NCI-H82 treated with DMSO at 0.1 percent for 48 hours (cell line): ENCODE measurements at regions not wholly inside any gene's neighbourhood (a gene's known extent, or its start where the extent isn't known, plus 50 kb on each side); places are given as distances from the start of the nearest gene placed in this dataset.
"Not testable (repeated sequence)": the region's sequence is repeated elsewhere in the genome, so short reads cannot be mapped to it uniquely, and the experiment has no call there.

Source experiments
- DNase-seq: peaks from one replicate; lab custom pipeline; 2025; ENCODE audit not compliant: unreplicated experiment; lab: John Stamatoyannopoulos, UW

- no peak for DNase-seq
These were observed 404.8 kb downstream of the EPHA5 start for GRCh38 chr4:65265526-65265925.

GRCh38 chr4:65259296-65259695, 411.0 kb downstream of the EPHA5 start:
- DNase-seq = no peak

GRCh38 chr4:65250916-65251315, 419.4 kb downstream of the EPHA5 start:
- DNase-seq = no peak

GRCh38 chr4:65249111-65249510, 421.2 kb downstream of the EPHA5 start:
- no peak for DNase-seq

- no peak for DNase-seq
These were observed 428.0 kb downstream of the EPHA5 start for GRCh38 chr4:65242156-65242846.

GRCh38 chr4:65241257-65241997, 428.9 kb downstream of the EPHA5 start:
- DNase-seq = no peak

GRCh38 chr4:65234061-65234460, 436.2 kb downstream of the EPHA5 start:
- no peak for DNase-seq

GRCh38 chr4:65227628-65228027, 442.7 kb downstream of the EPHA5 start:
- DNase-seq = no peak

- no peak for DNase-seq
These were observed 446.7 kb downstream of the EPHA5 start for GRCh38 chr4:65223601-65224000.

- DNase-seq = not testable (repeated sequence)
These were observed 447.2 kb downstream of the EPHA5 start for GRCh38 chr4:65223074-65223473.

- DNase-seq = no peak
These were observed 453.1 kb downstream of the EPHA5 start for GRCh38 chr4:65217179-65217578.

GRCh38 chr4:65202853-65203236, 467.4 kb downstream of the EPHA5 start:
- no peak for DNase-seq

GRCh38 chr4:65202165-65202852, 468.0 kb downstream of the EPHA5 start:
- DNase-seq = no peak

- DNase-seq = no peak
These were observed 474.6 kb downstream of the EPHA5 start for GRCh38 chr4:65195666-65196065.

- DNase-seq = no peak
These were observed 475.3 kb downstream of the EPHA5 start for GRCh38 chr4:65195002-65195401.

GRCh38 chr4:65193985-65194384, 476.3 kb downstream of the EPHA5 start:
- no peak for DNase-seq

GRCh38 chr4:65190780-65191179, 479.5 kb downstream of the EPHA5 start:
- no peak for DNase-seq

- no peak for DNase-seq
These were observed 494.7 kb downstream of the EPHA5 start for GRCh38 chr4:65175585-65175984.

- DNase-seq = no peak
These were observed 499.3 kb downstream of the EPHA5 start for GRCh38 chr4:65170768-65171514.

GRCh38 chr4:65167719-65168118, 502.6 kb downstream of the EPHA5 start:
- DNase-seq = no peak

GRCh38 chr4:65152205-65152604, 518.1 kb downstream of the EPHA5 start:
- DNase-seq = no peak
